ENCODE measurements at regions not wholly inside any gene's neighbourhood (a gene's known extent, or its start where the extent isn't known, plus 50 kb on each side); places are given as distances from the start of the nearest gene placed in this dataset.

DNA sequence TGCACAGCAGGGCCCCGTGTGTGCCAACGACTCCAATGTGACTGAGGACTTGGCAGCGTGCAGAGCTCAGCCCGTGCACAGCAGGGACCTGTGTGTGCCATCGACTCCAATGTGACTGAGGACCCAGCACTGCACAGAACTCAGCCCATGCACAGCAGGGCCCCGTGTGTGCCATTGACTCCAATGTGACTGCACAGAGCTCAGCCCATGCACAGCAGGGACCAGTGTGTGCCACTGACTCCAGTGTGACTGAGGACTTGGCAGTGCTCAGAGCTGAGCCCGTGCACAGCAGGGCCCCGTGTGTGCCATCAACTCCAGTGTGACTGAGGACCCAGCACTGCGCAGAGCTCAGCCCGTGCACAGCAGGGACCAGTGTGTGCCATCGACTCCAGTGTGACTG is 347.8 kb upstream of the B3GAT1 start:
- intact Hi-C loops (cut with DNase I), result no loop called here
- TF ChIP-seq POLR2A (IDR thresholded peaks at IDR 0.05), result no peak
- TF ChIP-seq, protein P1, sequence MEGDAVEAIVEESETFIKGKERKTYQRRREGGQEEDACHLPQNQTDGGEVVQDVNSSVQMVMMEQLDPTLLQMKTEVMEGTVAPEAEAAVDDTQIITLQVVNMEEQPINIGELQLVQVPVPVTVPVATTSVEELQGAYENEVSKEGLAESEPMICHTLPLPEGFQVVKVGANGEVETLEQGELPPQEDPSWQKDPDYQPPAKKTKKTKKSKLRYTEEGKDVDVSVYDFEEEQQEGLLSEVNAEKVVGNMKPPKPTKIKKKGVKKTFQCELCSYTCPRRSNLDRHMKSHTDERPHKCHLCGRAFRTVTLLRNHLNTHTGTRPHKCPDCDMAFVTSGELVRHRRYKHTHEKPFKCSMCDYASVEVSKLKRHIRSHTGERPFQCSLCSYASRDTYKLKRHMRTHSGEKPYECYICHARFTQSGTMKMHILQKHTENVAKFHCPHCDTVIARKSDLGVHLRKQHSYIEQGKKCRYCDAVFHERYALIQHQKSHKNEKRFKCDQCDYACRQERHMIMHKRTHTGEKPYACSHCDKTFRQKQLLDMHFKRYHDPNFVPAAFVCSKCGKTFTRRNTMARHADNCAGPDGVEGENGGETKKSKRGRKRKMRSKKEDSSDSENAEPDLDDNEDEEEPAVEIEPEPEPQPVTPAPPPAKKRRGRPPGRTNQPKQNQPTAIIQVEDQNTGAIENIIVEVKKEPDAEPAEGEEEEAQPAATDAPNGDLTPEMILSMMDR (IDR thresholded peaks at IDR 0.05), result no peak
- Histone ChIP-seq H3K36me3 (no peaks in the 10 kb centered on the region), H3K27ac (no peak overlapping the region), H3K27me3 (peaks cover 0 to 23% (median 0%) of the 10 kb centered on the region in 9 donors), H3K4me1 (no peaks in the 10 kb centered on the region), H3K4me3 (no peak overlapping the region), H3K9me3 (no peaks in the 10 kb centered on the region)
- DNase-seq, result no peak
- 44 to 76% (median 69%) methylated on average over 6 to 11 of the region's 11 CpGs for WGBS, 4 donors
- no peak for ATAC-seq

DNA sequence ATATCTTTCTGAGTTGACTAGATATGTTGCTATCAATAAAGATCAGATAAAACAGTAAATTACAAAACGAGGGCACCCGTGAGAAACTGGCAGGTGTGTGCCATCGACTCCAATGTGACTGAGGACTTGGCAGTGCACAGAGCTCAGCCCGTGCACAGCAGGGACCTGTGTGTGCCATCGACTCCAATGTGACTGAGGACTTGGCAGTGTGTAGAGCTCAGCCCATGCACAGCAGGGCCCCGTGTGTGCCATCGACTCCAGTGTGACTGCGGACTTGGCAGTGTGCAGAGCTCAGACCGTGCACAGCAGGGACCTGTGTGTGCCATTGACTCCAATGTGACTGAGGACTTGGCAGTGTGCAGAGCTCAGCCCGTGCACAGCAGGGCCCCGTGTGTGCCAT is 347.2 kb upstream of the B3GAT1 start:
- DNase-seq (no peak), ATAC-seq (no peak)
- H3K9me3 ChIP-seq, result no peaks in the 10 kb centered on the region
- intact Hi-C loops (cut with DNase I), result no loop called here
- no peaks in the 10 kb centered on the region for H3K36me3 ChIP-seq
- H3K4me1 ChIP-seq, result no peaks in the 10 kb centered on the region
- no peak overlapping the region for H3K4me3 ChIP-seq
- no peak overlapping the region for H3K27ac ChIP-seq
- H3K27me3 ChIP-seq, result peaks cover 0 to 29% (median 0%) of the 10 kb centered on the region in 9 donors
- 66 to 73% (median 71%) methylated on average over 9 to 11 of the region's 11 CpGs for WGBS, 4 donors
- TF ChIP-seq POLR2A (IDR thresholded peaks at IDR 0.05), result no peak
- TF ChIP-seq, protein P1 (IDR thresholded peaks at IDR 0.05), result no peak

DNA sequence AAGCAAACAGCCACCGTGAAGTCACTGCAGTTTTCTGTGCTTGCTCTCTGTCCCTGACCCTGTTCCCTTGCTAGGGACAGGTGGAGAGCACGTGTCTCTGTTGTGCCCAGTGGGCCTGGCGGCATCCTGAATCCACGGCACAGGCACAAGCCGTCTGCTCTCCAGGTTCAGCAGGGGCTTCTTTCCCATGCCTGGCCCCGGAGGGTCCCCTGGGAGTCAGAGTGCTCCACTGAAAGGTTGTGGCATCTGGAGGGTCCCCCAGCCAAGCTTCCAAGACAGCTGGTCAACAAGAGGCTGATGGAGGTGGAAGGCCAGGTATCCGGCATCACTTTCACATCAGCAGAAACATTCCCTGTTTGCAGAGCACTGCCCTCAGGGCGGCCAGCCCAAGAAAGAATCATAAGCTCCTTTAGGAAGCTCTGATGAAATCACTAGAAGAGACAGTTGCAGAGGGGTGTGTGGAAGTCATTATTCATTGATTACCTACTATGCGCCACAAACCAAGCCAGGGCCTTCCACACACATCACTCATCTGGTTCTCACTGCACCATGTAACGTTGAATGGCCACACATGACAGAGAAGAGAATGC is 346.4 kb upstream of the B3GAT1 start:
- intact Hi-C loops (cut with DNase I), result no loop called here
- WGBS, 4 donors, result 80 to 88% (median 83%) methylated on average over 10 of the region's 10 CpGs
- Histone ChIP-seq H3K9me3 (no peaks in the 10 kb centered on the region), H3K27ac (no peak overlapping the region), H3K36me3 (no peaks in the 10 kb centered on the region), H3K4me1 (no peaks in the 10 kb centered on the region), H3K4me3 (no peak overlapping the region), H3K27me3 (peaks cover 0 to 33% (median 0%) of the 10 kb centered on the region in 9 donors)
- DNase-seq (no peak), ATAC-seq (no peak)
- TF ChIP-seq, protein P1 (IDR thresholded peaks at IDR 0.05), result no peak
- TF ChIP-seq POLR2A (IDR thresholded peaks at IDR 0.05), result no peak

DNA sequence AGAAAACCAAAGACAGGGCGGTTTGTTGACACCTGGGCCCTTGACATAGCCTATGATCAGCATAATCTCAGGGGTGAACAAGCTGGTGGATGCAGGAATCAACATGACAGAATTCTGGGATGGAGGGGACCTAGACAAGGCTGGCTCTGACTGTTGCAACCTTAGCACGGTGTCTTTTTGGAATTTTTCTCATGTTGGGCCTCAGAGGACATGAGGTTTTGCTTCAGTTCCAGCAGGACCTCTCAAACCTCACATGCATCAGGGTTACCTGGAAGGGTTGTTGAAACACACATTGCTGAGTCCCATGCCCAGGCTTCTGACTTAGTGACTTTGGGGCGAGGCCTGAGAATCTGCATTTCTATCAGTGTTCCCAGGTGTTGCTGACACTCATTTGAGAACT is 345.6 kb upstream of the B3GAT1 start:
- peaks cover 0 to 39% (median 0%) of the 10 kb centered on the region in 9 donors for H3K27me3 ChIP-seq
- no peaks in the 10 kb centered on the region for H3K4me1 ChIP-seq
- H3K27ac ChIP-seq, result no peak overlapping the region
- DNase-seq (no peak), ATAC-seq (no peak)
- intact Hi-C loops (cut with DNase I), result no loop called here
- H3K9me3 ChIP-seq, result no peaks in the 10 kb centered on the region
- WGBS, 4 donors, result 66 to 79% (median 73%) methylated on average over 3 of the region's 3 CpGs
- no peaks in the 10 kb centered on the region for H3K36me3 ChIP-seq
- no peak overlapping the region for H3K4me3 ChIP-seq
- TF ChIP-seq, protein P1 (IDR thresholded peaks at IDR 0.05), result no peak
- TF ChIP-seq POLR2A (IDR thresholded peaks at IDR 0.05), result no peak

All from heart left ventricle (tissue), 16 donors.